ENCODE measurements at regions not wholly inside any gene's neighbourhood (a gene's known extent, or its start where the extent isn't known, plus 50 kb on each side); places are given as distances from the start of the nearest gene placed in this dataset.

DNA sequence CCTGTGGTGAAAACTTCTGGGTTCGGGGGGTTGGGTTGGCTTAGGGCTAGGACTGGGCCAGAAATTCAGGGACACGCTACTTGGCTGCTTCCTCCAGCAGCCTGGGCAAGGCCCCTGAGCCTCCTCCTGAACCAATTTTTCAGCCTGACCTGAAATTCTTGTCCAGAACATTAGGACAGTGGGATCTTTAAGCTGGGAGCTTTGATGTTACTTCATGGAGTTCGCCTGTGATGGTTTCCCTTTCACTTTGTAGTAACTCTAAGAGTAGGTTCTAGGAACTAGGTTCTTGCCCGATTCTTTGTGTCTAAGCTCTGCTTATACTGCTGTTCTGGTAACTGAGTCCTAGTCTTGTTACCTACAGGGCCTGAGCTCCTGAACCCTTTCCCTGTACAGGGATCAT, 75.3 kb downstream of the S1PR1 start:
- Histone ChIP-seq H3K27ac (ENCODE audit: low read depth, low read length, poor library complexity, severe bottlenecking) (no peak overlapping the region), H3K36me3 (ENCODE audit: insufficient read depth, low read length, poor library complexity, severe bottlenecking) (no peaks in the 10 kb centered on the region), H3K27me3 (replicated peaks; ENCODE audit: insufficient read depth, low read depth, low read length, poor library complexity) (no peaks in the 10 kb centered on the region), H3K4me3 (ENCODE audit: low read depth, low read length, poor library complexity, severe bottlenecking) (no peak overlapping the region), H3K4me1 (ENCODE audit: insufficient read depth, low read length, poor library complexity, severe bottlenecking) (peaks cover 4% of the 10 kb centered on the region), H3K9me3 (ENCODE audit: low read depth, low read length, poor library complexity, severe bottlenecking) (no peaks in the 10 kb centered on the region)
- intact Hi-C loops (cut with micrococcal nuclease; ENCODE audit: unreplicated experiment), result no loop called here
- CTCF ChIA-PET, result interaction anchor here (3.9 kb wide), 1 partner anchor 46 kb away, joined by 48 read pairs; no protein-coding TSS in a partner anchor
- POLR2A ChIA-PET (ENCODE audit: low non-redundant PET), result no interaction called here
- BruUV-seq (replicated peaks), result no TSS peak
- TF ChIP-seq CTCF (conservative IDR thresholded peaks at IDR 0.05; ENCODE audit: low read depth, low read length) (no peak), EZH2 (IDR thresholded peaks at IDR 0.05; ENCODE audit: borderline replicate concordance, low read depth, low read length, poor library complexity, severe bottlenecking) (no peak)
- DNase-seq (ENCODE audit: low spot score), result no peak

GRCh38 chr1:101313356-101313755, 76.5 kb downstream of the S1PR1 start:
- Histone ChIP-seq H3K4me3 (ENCODE audit: low read depth, low read length, poor library complexity, severe bottlenecking) (no peak overlapping the region), H3K4me1 (ENCODE audit: insufficient read depth, low read length, poor library complexity, severe bottlenecking) (peaks cover 4% of the 10 kb centered on the region), H3K9me3 (ENCODE audit: low read depth, low read length, poor library complexity, severe bottlenecking) (no peaks in the 10 kb centered on the region), H3K27ac (ENCODE audit: low read depth, low read length, poor library complexity, severe bottlenecking) (no peak overlapping the region), H3K36me3 (ENCODE audit: insufficient read depth, low read length, poor library complexity, severe bottlenecking) (no peaks in the 10 kb centered on the region), H3K27me3 (replicated peaks; ENCODE audit: insufficient read depth, low read depth, low read length, poor library complexity) (no peaks in the 10 kb centered on the region)
- ChIA-PET POLR2A (ENCODE audit: low non-redundant PET) (no interaction called here), CTCF (no interaction called here)
- intact Hi-C loops (cut with micrococcal nuclease; ENCODE audit: unreplicated experiment), result no loop called here
- BruUV-seq (replicated peaks), result no TSS peak
- TF ChIP-seq CTCF (conservative IDR thresholded peaks at IDR 0.05; ENCODE audit: low read depth, low read length) (no peak), EZH2 (IDR thresholded peaks at IDR 0.05; ENCODE audit: borderline replicate concordance, low read depth, low read length, poor library complexity, severe bottlenecking) (no peak)
- no peak for DNase-seq (ENCODE audit: low spot score)

DNA sequence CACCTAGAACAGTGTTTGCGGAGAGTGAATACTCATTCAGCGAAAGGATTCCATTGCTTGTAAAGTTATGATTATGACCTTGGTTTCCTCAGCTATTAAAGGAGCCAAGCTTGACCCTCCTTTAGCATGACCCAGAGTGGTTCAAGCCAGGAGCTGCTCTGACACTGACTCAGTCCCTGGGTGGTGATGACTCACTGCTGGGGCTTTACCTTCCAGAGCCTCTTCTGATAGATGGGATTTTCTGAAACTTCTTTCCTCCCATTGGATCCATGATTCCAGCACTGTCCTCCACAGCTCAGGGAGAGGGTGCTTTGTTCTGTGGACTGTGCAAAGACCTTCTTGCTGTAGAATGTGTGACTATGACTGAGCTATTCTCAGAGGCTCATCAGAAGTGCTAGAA, 77.4 kb downstream of the S1PR1 start:
- CTCF ChIA-PET, result no interaction called here

More for the DNA sequence above, 77.4 kb downstream of the S1PR1 start:
- Histone ChIP-seq H3K4me1 (ENCODE audit: insufficient read depth, low read length, poor library complexity, severe bottlenecking) (peaks cover 4% of the 10 kb centered on the region), H3K9me3 (ENCODE audit: low read depth, low read length, poor library complexity, severe bottlenecking) (no peaks in the 10 kb centered on the region), H3K4me3 (ENCODE audit: low read depth, low read length, poor library complexity, severe bottlenecking) (no peak overlapping the region), H3K36me3 (ENCODE audit: insufficient read depth, low read length, poor library complexity, severe bottlenecking) (no peaks in the 10 kb centered on the region), H3K27ac (ENCODE audit: low read depth, low read length, poor library complexity, severe bottlenecking) (no peak overlapping the region), H3K27me3 (replicated peaks; ENCODE audit: insufficient read depth, low read depth, low read length, poor library complexity) (no peaks in the 10 kb centered on the region)
- intact Hi-C loops (cut with micrococcal nuclease; ENCODE audit: unreplicated experiment), result no loop called here
- DNase-seq (ENCODE audit: low spot score), result no peak
- POLR2A ChIA-PET (ENCODE audit: low non-redundant PET), result no interaction called here
- TF ChIP-seq CTCF (conservative IDR thresholded peaks at IDR 0.05; ENCODE audit: low read depth, low read length) (no peak), EZH2 (IDR thresholded peaks at IDR 0.05; ENCODE audit: borderline replicate concordance, low read depth, low read length, poor library complexity, severe bottlenecking) (no peak)
- BruUV-seq (replicated peaks), result no TSS peak
